CD4-positive, alpha-beta T cell treated with Interleukin-6 for 4 hours (primary cell): ENCODE measurements at regions not wholly inside any gene's neighbourhood (a gene's known extent, or its start where the extent isn't known, plus 50 kb on each side); places are given as distances from the start of the nearest gene placed in this dataset.

Source experiments
- DNase-seq: peaks from one replicate; pipeline ENCODE4 v3.0.0-alpha.2; 2020; ENCODE audit warnings: mixed read lengths

- DNase-seq: no peak
These were observed 283.3 kb upstream of the IRX1 start for GRCh38 chr5:3312299-3312698.

- no peak for DNase-seq
These were observed 284.2 kb upstream of the IRX1 start for GRCh38 chr5:3311433-3311832.

- no peak for DNase-seq
These were observed 284.9 kb upstream of the IRX1 start for GRCh38 chr5:3310541-3311261.

- no peak for DNase-seq
These were observed 286.1 kb upstream of the IRX1 start for GRCh38 chr5:3309538-3309937.

- no peak for DNase-seq
These were observed 287.5 kb upstream of the IRX1 start for GRCh38 chr5:3307982-3308621.

GRCh38 chr5:3305432-3305831 lies 290.2 kb upstream of the IRX1 start:
- DNase-seq: no peak

- no peak for DNase-seq
These were observed 291.3 kb upstream of the IRX1 start for GRCh38 chr5:3304346-3304745.

- no peak for DNase-seq
These were observed 291.9 kb upstream of the IRX1 start for GRCh38 chr5:3303777-3304176.

- no peak for DNase-seq
These were observed 293.4 kb upstream of the IRX1 start for GRCh38 chr5:3302228-3302627.

GRCh38 chr5:3301306-3301705 lies 294.3 kb upstream of the IRX1 start:
- no peak for DNase-seq

GRCh38 chr5:3300726-3301125 lies 294.9 kb upstream of the IRX1 start:
- DNase-seq: no peak

- DNase-seq: no peak
These were observed 296.2 kb upstream of the IRX1 start for GRCh38 chr5:3299441-3299840.

GRCh38 chr5:3297853-3298252 lies 297.8 kb upstream of the IRX1 start:
- DNase-seq: no peak

- no peak for DNase-seq
These were observed 307.3 kb upstream of the IRX1 start for GRCh38 chr5:3288325-3288724.

GRCh38 chr5:3287516-3287915 lies 308.1 kb upstream of the IRX1 start:
- no peak for DNase-seq

- DNase-seq: no peak
These were observed 310.0 kb upstream of the IRX1 start for GRCh38 chr5:3285621-3286020.

GRCh38 chr5:3284506-3284905 lies 311.1 kb upstream of the IRX1 start:
- DNase-seq: no peak

- DNase-seq: no peak
These were observed 312.8 kb upstream of the IRX1 start for GRCh38 chr5:3282841-3283240.

- no peak for DNase-seq
These were observed 314.3 kb upstream of the IRX1 start for GRCh38 chr5:3281366-3281765.

- DNase-seq: no peak
These were observed 317.0 kb upstream of the IRX1 start for GRCh38 chr5:3278643-3279042.

GRCh38 chr5:3277590-3278196 lies 317.9 kb upstream of the IRX1 start:
- DNase-seq: no peak

- DNase-seq: no peak
These were observed 318.7 kb upstream of the IRX1 start for GRCh38 chr5:3276896-3277295.

- DNase-seq: no peak
These were observed 326.1 kb upstream of the IRX1 start for GRCh38 chr5:3269395-3270169.
